Neural cell (in vitro differentiated cells): ENCODE measurements at regions not wholly inside any gene's neighbourhood (a gene's known extent, or its start where the extent isn't known, plus 50 kb on each side); places are given as distances from the start of the nearest gene placed in this dataset.

Experiments used
- H2AFZ ChIP-seq: fragments of 200-600, 300-800 bp; sonication (generic), shearing (Covaris generic); 2 replicates; pipeline ENCODE4 v1.6.0; 2014; ENCODE audit warnings: low read depth, mild to moderate bottlenecking, antibody characterized with exemption, low read length, moderate library complexity
- H3F3A ChIP-seq: fragments of 200-600 bp; shearing (Covaris generic); 2 replicates; pipeline ENCODE4 v1.6.1; 2016; ENCODE audit warnings: mild to moderate bottlenecking, moderate library complexity, mixed read lengths, antibody characterized with exemption, low read length; ENCODE audit not compliant: insufficient read depth, poor library complexity, severe bottlenecking
- H3K27ac ChIP-seq: fragments of 200-600, 300-800 bp; sonication (generic), shearing (Covaris generic); 2 replicates; pipeline ENCODE4 v1.5.1; 2014; ENCODE audit warnings: mild to moderate bottlenecking, low read length, moderate library complexity
- H3K27me3 ChIP-seq: fragments of 300-800, 200-600 bp; sonication (generic), shearing (Covaris generic); 2 replicates; pipeline ENCODE4 v1.6.0; 2014; ENCODE audit warnings: mild to moderate bottlenecking, low read depth, low read length, moderate library complexity; ENCODE audit not compliant: insufficient read depth
- H3K36me3 ChIP-seq: fragments of 300-800, 200-600 bp; sonication (generic), shearing (Covaris generic); 2 replicates; pipeline ENCODE4 v1.5.1; 2014; ENCODE audit warnings: mild to moderate bottlenecking, antibody characterized with exemption, low read length, moderate library complexity; ENCODE audit not compliant: insufficient read depth
- H3K4me2 ChIP-seq: fragments of 300-800, 200-600 bp; sonication (generic), shearing (Covaris generic); 2 replicates; pipeline ENCODE4 v1.6.0; 2014; ENCODE audit warnings: mild to moderate bottlenecking, low read length
- H3K4me3 ChIP-seq: fragments of 300-800, 200-600 bp; sonication (generic), shearing (Covaris generic); 2 replicates; pipeline ENCODE4 v1.5.1; 2014; ENCODE audit warnings: mild to moderate bottlenecking, low read length, moderate library complexity
- H3K79me2 ChIP-seq: fragments of 200-600 bp; shearing (Covaris generic); replicated peaks from 2 replicates; pipeline ENCODE4 v1.6.0; 2014; ENCODE audit warnings: mild to moderate bottlenecking, low read length, moderate library complexity; ENCODE audit not compliant: insufficient read depth
- H3K9ac ChIP-seq: fragments of 300-800, 200-600 bp; sonication (generic), shearing (Covaris generic); 2 replicates; pipeline ENCODE4 v1.6.1; 2016; ENCODE audit warnings: mild to moderate bottlenecking, low read length, mixed read lengths
- H3K9me2 ChIP-seq: fragments of 200-600 bp; shearing (Covaris generic); 2 replicates; pipeline ENCODE4 v1.6.1; 2016; ENCODE audit warnings: mild to moderate bottlenecking, low read length, mixed read lengths; ENCODE audit not compliant: insufficient read depth
- H3K9me3 ChIP-seq: fragments of 200-600, 300-800 bp; sonication (generic), shearing (Covaris generic); 2 replicates; pipeline ENCODE4 v1.6.1; 2016; ENCODE audit warnings: mild to moderate bottlenecking, mixed run types, low read length, moderate library complexity, mixed read lengths
- H4K20me1 ChIP-seq: fragments of 200-600 bp; shearing (Covaris generic); 2 replicates; pipeline ENCODE4 v1.6.1; 2016; ENCODE audit warnings: mild to moderate bottlenecking, mixed run types; ENCODE audit not compliant: insufficient read depth
- EP300 ChIP-seq: fragments of 450-650 bp; conservative IDR thresholded peaks from 2 replicates; pipeline ENCODE4 v1.6.1; 2014; ENCODE audit warnings: antibody characterized with exemption, mild to moderate bottlenecking, moderate library complexity; ENCODE audit not compliant: poor library complexity, severe bottlenecking
- EZH2 ChIP-seq: fragments of 200-600, 300-800 bp; shearing (Covaris generic), sonication (generic); IDR thresholded peaks from 2 replicates; pipeline ENCODE4 v1.6.1; 2014; ENCODE audit warnings: antibody characterized with exemption, low read length, borderline replicate concordance, mild to moderate bottlenecking; ENCODE audit not compliant: insufficient read depth, poor library complexity, severe bottlenecking
- MXI1 ChIP-seq: fragments of 450-650 bp; conservative IDR thresholded peaks from 2 replicates; pipeline ENCODE4 v1.6.1; 2014; ENCODE audit warnings: antibody characterized with exemption, mild to moderate bottlenecking; ENCODE audit not compliant: poor library complexity, severe bottlenecking
- POLR2AphosphoS5 ChIP-seq: IDR thresholded peaks from 2 replicates; pipeline ENCODE4 v1.6.1; 2012
- RAD21 ChIP-seq: fragments of 450-650 bp; conservative IDR thresholded peaks from 2 replicates; pipeline ENCODE4 v1.6.1; 2014; ENCODE audit warnings: antibody characterized with exemption, mild to moderate bottlenecking, moderate library complexity
- SMC3 ChIP-seq: fragments of 450-650 bp; conservative IDR thresholded peaks from 2 replicates; pipeline ENCODE4 v1.6.1; 2014; ENCODE audit warnings: antibody characterized with exemption, mild to moderate bottlenecking, moderate library complexity; ENCODE audit not compliant: poor library complexity
- TAF1 ChIP-seq: IDR thresholded peaks from 2 replicates; pipeline ENCODE4 v1.6.1; 2012; ENCODE audit warnings: low read depth
- TF ChIP-seq, protein P1 (sequence below): fragments of 450-650 bp; IDR thresholded peaks from 2 replicates; pipeline ENCODE4 v1.5.1; 2014; ENCODE audit warnings: antibody characterized with exemption, mild to moderate bottlenecking, moderate library complexity; ENCODE audit not compliant: poor library complexity, severe bottlenecking
- TF ChIP-seq, protein P2 (sequence below): IDR thresholded peaks from 2 replicates; pipeline ENCODE4 v1.6.1; 2012; ENCODE audit warnings: borderline replicate concordance

DNA sequence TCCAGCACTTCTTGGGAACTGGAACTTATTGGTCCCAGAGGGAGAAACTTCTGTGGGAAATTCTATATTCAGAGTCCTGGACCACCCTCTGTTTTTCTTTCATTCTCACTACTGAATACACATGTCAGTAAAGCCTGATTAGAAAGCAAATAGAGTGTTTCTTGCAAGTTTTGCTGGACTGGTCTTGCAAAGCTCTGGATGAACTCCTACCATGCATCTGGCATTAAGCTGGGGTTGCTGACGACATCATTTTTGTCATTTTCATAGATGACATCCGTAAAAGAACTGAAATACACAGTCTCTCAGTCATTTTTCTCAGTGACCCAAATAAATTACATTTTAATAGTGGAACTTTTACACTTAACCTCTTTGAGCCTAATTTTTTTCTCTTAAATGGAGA is 283.2 kb downstream of the DMAC1 start:
- Histone ChIP-seq H4K20me1 (no peaks in the 10 kb centered on the region), H3K36me3 (no peaks in the 10 kb centered on the region), H3K79me2 (no peaks in the 10 kb centered on the region), H3K4me2 (no peak overlapping the region), H3K9ac (no peak overlapping the region), H3K4me3 (no peak overlapping the region), H3K27ac (no peak overlapping the region), H3K9me2 (no peaks in the 10 kb centered on the region), H3K27me3 (no peaks in the 10 kb centered on the region), H3K9me3 (no peaks in the 10 kb centered on the region), H2AFZ (no peak overlapping the region), H3F3A (no peaks in the 10 kb centered on the region)
- TF ChIP-seq EZH2, result no peak
- TF ChIP-seq EP300, result no peak
- TF ChIP-seq TAF1, result no peak

DNA sequence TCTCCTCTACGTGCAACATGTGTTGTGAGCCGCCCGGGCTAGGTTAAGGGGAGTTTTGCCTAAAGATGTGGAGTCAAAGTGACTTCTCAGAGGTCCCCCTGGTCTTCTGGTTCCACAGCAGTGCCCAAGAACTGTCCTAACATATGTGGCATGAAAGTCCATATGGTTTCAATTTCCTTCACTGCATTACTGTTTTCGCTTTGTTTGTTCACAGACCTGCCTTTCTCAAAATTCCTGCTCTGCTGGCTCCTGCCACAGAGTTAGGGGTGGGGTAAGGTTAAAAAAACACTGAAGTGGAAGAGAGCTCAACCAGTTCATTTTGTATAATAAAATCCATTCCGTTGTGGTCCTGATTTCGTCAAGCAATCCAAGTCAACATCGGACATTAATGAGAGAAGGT is 289.4 kb downstream of the DMAC1 start:
- H3K9me2 ChIP-seq, result no peaks in the 10 kb centered on the region
- no peak overlapping the region for H2AFZ ChIP-seq
- no peaks in the 10 kb centered on the region for H3F3A ChIP-seq
- no peak overlapping the region for H3K27ac ChIP-seq
- no peak overlapping the region for H3K4me3 ChIP-seq
- H3K4me2 ChIP-seq, result no peak overlapping the region
- no peaks in the 10 kb centered on the region for H3K79me2 ChIP-seq
- H3K9ac ChIP-seq, result no peak overlapping the region
- H3K9me3 ChIP-seq, result no peaks in the 10 kb centered on the region
- H3K36me3 ChIP-seq, result no peaks in the 10 kb centered on the region
- TF ChIP-seq RAD21, result no peak
- no peak for TF ChIP-seq MXI1
- TF ChIP-seq EZH2, result no peak
- no peaks in the 10 kb centered on the region for H3K27me3 ChIP-seq
- no peaks in the 10 kb centered on the region for H4K20me1 ChIP-seq

DNA sequence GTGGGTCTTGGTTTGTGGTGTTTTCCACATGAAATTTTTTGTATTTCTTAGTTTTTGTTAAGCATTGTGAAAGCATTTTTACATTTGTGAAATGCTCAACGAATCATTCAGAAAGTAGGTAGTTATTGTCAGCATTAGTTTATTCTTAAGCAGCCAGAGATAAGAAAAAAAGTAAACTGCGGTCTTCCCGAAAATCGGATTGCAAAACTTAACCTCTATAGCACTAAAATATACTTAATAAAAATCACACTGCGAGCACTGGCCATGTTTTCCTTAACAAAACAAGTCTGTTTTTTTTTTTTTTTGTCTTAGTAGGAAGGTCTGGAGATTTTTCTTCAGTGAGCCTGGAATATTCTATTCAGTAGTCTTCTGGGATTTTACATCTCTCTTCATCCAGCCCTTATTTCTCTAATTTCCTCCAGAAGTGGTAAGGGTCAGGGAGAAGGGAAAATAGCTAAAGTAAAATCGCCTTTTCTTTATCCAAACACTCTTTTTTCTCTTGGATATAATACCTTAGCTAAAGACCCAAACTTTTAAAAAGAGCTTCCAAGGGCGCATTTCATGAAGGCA is 289.9 kb downstream of the DMAC1 start:
- H3K9ac ChIP-seq, result no peak overlapping the region
- H3K4me3 ChIP-seq, result no peak overlapping the region
- H3K27ac ChIP-seq, result no peak overlapping the region
- no peaks in the 10 kb centered on the region for H3F3A ChIP-seq
- no peaks in the 10 kb centered on the region for H3K36me3 ChIP-seq
- H3K9me3 ChIP-seq, result no peaks in the 10 kb centered on the region
- TF ChIP-seq RAD21 (no peak), POLR2AphosphoS5 (no peak), TAF1 (no peak), EP300 (no peak), MXI1 (no peak), EZH2 (no peak), SMC3 (no peak)
- TF ChIP-seq, protein P1, sequence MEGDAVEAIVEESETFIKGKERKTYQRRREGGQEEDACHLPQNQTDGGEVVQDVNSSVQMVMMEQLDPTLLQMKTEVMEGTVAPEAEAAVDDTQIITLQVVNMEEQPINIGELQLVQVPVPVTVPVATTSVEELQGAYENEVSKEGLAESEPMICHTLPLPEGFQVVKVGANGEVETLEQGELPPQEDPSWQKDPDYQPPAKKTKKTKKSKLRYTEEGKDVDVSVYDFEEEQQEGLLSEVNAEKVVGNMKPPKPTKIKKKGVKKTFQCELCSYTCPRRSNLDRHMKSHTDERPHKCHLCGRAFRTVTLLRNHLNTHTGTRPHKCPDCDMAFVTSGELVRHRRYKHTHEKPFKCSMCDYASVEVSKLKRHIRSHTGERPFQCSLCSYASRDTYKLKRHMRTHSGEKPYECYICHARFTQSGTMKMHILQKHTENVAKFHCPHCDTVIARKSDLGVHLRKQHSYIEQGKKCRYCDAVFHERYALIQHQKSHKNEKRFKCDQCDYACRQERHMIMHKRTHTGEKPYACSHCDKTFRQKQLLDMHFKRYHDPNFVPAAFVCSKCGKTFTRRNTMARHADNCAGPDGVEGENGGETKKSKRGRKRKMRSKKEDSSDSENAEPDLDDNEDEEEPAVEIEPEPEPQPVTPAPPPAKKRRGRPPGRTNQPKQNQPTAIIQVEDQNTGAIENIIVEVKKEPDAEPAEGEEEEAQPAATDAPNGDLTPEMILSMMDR, result no peak
- TF ChIP-seq, protein P2, sequence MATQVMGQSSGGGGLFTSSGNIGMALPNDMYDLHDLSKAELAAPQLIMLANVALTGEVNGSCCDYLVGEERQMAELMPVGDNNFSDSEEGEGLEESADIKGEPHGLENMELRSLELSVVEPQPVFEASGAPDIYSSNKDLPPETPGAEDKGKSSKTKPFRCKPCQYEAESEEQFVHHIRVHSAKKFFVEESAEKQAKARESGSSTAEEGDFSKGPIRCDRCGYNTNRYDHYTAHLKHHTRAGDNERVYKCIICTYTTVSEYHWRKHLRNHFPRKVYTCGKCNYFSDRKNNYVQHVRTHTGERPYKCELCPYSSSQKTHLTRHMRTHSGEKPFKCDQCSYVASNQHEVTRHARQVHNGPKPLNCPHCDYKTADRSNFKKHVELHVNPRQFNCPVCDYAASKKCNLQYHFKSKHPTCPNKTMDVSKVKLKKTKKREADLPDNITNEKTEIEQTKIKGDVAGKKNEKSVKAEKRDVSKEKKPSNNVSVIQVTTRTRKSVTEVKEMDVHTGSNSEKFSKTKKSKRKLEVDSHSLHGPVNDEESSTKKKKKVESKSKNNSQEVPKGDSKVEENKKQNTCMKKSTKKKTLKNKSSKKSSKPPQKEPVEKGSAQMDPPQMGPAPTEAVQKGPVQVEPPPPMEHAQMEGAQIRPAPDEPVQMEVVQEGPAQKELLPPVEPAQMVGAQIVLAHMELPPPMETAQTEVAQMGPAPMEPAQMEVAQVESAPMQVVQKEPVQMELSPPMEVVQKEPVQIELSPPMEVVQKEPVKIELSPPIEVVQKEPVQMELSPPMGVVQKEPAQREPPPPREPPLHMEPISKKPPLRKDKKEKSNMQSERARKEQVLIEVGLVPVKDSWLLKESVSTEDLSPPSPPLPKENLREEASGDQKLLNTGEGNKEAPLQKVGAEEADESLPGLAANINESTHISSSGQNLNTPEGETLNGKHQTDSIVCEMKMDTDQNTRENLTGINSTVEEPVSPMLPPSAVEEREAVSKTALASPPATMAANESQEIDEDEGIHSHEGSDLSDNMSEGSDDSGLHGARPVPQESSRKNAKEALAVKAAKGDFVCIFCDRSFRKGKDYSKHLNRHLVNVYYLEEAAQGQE, result no peak
- no peaks in the 10 kb centered on the region for H4K20me1 ChIP-seq
- H3K9me2 ChIP-seq, result no peaks in the 10 kb centered on the region
- no peak overlapping the region for H2AFZ ChIP-seq
- no peaks in the 10 kb centered on the region for H3K27me3 ChIP-seq
- H3K79me2 ChIP-seq, result no peaks in the 10 kb centered on the region
- H3K4me2 ChIP-seq, result no peak overlapping the region
